ENCODE measurements at regions not wholly inside any gene's neighbourhood (a gene's known extent, or its start where the extent isn't known, plus 50 kb on each side); places are given as distances from the start of the nearest gene placed in this dataset.

- TF ChIP-seq POLR2A (IDR thresholded peaks at IDR 0.05) = no peak
- TF ChIP-seq POLR2AphosphoS5 (IDR thresholded peaks at IDR 0.05) = no peak
- TF ChIP-seq CTCF (IDR thresholded peaks at IDR 0.05) = no peak
Measured at GRCh38 chr5:154534457-154535050, 56.5 kb upstream of the HAND1 start.
